OCI-LY7 (cell line): ENCODE measurements at regions not wholly inside any gene's neighbourhood (a gene's known extent, or its start where the extent isn't known, plus 50 kb on each side); places are given as distances from the start of the nearest gene placed in this dataset.

Experiments used
- CTCF ChIP-seq: fragments of 200-600 bp; sonication (generic); conservative IDR thresholded peaks from 2 replicates; pipeline ENCODE4 v1.5.1; 2014; ENCODE audit warnings: mild to moderate bottlenecking, antibody characterized with exemption, low read length, moderate library complexity, mixed read lengths
- EZH2phosphoT487 ChIP-seq: fragments of 200-600 bp; sonication (generic); IDR thresholded peaks from 2 replicates; pipeline ENCODE4 v1.6.1; 2018; ENCODE audit warnings: low read depth, borderline replicate concordance, mild to moderate bottlenecking, mixed run types, antibody characterized with exemption, low read length, moderate library complexity, mixed read lengths

GRCh38 chr2:59232394-59233165, 991.5 kb upstream of the FANCL start:
- TF ChIP-seq CTCF (no peak), EZH2phosphoT487 (no peak)
